Stimulated activated CD8-positive, alpha-beta memory T cell treated with anti-CD3 and anti-CD28 coated beads, Interleukin-7, amount 100 ng/mL, for 4 hours (primary cell): ENCODE measurements at regions not wholly inside any gene's neighbourhood (a gene's known extent, or its start where the extent isn't known, plus 50 kb on each side); places are given as distances from the start of the nearest gene placed in this dataset.
"Not testable (repeated sequence)": the region's sequence is repeated elsewhere in the genome, so short reads cannot be mapped to it uniquely, and the experiment has no call there.

Experiments
- DNase-seq, 2 donors: peaks; one replicate each; pipeline ENCODE4 v3.0.0-alpha.2; 2020; ENCODE audit warnings: low read depth in 2 of 2

DNA sequence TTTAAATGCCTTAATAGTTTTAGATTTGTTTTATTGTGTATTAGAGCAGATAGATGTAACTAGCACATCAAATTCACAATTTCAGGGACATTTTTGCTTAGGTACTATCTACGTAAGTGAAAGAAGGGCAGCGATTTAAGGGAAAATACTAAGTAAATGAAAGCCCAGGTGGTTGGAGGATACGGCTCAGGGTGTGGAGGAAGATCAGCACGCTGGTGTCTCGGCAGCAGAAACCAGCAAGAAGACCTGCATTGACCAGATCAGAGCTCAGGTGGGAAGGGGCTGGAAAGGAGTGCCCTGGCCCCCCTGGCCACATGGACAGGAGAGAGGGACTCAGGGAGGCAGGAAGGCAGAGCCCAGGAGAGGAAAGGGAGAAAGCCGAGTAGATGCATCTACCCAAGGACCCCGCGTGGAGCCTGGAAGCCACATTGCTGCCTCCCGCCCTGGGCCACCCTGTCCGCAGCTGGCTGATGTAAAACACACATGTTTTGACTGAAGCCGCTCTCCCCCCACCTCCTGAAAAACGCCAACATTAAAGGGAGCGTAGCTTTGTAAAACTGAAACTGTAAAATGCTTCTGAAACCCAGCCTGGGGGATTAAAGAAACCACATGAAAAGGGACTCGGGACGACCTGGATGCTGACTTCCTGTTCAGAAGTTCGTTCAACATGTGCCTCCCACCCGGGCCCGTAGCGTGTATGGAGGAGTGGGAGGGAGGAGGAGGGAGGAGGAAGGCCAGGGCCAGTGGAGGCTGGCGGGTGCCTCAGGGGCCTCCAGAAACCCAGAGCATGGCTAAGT lies 72.6 kb upstream of the TARDBP start:
- peak; percentile 15 to 38 for DNase-seq

DNA sequence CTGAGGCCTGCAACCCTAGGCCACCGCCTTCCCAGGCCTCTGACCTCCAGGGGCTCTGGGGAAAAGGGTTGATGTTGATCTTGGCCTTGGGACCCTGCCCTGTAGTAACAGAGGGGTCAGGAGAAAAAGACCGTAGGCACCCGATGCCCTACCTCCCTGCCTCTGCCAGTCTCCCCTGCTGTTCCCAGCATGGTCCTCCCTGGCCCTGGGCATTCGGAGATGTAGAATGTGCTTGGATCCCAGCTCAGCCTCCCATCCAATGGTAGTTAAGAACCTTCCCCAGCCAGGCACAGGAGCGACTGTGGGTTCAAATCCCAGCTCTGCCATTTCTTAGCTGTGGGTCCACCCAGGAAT lies 72.0 kb upstream of the TARDBP start:
- DNase-seq = no peak

DNA sequence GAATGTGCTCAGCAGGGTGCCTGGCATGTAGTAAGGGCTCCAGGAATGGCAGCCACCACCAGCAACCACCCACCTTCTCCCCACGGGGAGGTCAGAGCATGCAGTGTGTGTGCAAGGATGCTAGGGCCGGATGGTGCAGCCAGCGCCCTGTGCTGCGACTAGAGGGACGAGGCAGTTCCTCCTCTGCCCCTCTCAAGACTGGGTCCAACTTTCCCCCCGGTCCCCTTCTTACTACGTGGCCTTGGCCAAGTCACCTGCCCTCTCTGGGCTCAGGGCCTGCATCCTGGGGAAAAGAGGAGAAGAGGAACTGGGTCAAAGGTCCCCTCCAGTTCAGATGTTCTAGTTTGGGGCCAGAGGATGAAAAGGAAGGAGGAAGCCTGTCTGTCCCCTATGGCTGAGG lies 71.6 kb upstream of the TARDBP start:
- DNase-seq = no peak

DNA sequence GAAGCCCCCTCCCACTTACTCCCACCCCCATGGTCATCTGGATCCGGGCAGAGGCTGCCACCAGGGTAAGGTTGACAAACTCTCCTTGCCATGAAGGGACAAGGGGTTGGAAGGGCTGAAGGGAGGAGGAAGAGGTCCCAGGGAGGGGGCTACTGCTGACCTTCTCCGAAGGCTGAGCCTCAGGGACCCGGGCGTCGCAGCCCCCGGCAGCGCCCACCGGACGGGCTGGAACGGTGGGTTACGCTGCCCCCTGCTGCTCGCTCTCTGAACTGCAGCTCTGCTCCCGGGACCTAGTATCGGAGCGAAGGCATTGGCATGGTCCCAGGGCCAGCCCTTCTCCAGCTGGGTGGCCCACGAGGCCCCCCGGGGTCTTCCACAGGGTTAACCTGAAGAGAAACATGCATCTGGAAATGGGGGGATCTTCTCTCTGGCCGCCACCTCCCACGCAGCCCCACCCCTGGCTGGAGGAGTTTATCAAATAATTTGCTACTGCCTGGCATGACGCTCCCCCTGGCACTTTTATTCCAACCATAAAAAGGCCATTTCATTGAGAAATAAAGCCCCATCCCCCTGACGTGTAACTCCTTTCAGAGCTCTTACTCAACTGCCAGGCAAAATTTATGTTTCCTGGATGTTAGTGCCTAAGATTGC lies 70.4 kb upstream of the TARDBP start:
- peak; percentile 37 for DNase-seq

DNA sequence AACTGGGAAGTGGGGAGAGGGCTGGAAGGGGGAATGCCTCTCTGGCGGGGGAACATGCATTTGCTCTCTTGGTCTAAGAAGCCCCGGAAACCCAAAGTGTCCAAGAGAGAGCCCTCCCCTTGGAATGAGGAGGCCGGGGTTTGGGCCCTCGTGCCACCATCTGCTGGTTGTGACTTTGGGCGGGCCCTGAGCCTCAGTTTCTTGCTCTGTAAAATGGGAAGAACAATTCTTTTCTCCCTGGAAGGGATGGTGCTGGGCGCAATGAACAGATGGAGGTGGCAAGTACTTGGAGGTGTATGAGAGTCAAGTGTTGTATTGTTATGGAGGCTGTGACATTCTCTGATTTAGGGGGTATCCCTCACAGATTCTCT lies 69.9 kb upstream of the TARDBP start:
- no peak for DNase-seq

DNA sequence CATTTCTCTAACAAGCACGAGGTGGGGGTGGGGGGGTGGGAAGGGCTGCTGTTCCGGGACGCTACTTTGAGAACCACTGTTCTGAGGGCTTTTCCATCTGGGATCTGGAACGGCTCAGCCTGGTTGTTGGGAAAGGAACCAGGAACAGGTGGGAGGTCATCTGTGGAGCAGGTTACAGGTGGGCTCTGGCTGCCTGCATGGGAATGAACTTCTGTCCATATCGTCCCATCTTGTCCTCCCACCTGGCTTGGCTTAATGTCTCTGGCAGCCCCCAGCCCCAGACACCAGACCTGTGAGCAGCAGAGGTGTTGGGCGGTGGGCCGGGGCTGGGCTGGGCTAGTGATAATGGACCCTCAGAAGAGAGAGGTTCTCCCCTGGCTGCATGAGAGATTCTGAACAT lies 69.4 kb upstream of the TARDBP start:
- DNase-seq = no peak

DNA sequence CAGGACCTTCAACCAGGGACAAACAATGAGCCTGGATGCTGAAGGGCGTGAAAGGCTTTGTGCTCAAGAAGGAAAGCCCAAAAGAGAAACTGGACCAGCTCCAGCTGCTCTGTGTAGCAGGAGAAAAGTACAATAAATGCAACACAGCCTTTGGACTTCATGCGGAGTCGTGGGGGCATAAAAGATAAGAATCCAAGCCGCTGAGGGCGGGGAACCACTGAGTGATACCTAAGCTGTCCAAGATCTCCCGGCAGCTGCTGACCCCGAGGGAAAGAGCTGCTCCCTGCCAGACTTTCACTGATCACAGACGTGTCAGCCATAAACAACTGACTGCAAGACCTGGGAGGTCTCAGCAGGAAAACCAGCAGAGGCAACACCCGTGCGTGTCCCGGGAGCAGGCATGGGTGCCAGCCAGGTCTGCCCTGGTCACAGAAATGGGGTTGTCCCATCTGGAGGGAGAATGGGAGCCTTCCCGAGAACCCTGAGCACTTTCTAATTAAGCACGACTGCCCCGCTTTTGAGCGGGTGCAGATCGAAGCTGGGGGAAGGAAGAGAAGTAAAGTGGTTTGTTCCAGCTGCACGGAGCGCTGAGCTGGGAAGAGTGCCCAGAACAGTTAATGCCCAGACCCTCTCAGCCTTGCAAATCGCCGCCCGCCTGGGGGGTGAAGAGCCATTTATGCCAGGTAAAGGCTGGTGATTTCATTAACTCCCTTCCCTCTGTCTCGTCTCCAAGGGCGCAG lies 68.3 kb upstream of the TARDBP start:
- no peak for DNase-seq

DNA sequence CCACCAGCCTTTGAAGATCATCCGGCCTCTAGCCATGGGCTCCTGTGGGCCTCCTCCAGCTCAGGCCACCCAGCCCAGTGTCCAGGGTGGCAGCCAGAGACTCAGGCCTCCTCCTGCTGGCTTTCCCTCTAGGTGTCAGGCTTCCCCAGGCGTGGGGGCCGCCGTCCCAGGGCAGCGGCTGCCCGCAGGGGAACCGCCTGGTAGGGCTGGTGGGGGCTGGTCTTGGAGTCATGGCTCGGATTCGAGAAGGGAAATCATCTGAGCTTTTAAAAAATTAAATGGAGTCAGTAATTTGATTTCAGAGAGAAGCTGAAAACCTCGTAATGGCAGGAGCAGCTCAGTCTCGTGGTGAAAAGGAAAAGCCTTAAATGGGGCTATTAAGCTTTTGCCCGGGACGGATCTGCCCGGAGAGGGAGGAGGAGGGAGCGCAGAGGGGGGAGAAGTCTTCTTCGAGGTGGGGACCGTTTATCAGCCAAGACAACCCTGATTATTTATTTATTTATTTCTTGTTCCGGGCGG lies 66.4 kb upstream of the TARDBP start:
- DNase-seq = no peak

DNA sequence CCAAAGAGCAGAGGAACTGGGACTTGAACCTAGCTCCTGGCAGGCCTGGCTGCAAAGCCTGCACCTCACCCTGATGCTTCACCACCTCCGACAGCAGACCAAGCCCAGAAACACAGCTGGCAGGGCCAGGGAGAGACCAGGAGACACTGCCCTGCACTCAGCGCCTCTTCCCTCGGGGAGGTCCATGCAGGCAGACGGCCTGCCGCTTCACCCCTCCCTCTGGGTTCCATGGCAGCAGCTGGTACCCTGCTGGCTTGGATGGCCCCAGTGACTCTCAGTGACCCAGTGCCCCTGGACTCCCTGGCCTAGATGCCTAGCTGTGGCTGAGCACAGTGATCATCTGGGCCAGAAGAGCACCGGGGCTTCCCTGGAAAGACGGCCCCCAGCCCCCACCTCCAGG lies 65.3 kb upstream of the TARDBP start:
- no peak for DNase-seq

DNA sequence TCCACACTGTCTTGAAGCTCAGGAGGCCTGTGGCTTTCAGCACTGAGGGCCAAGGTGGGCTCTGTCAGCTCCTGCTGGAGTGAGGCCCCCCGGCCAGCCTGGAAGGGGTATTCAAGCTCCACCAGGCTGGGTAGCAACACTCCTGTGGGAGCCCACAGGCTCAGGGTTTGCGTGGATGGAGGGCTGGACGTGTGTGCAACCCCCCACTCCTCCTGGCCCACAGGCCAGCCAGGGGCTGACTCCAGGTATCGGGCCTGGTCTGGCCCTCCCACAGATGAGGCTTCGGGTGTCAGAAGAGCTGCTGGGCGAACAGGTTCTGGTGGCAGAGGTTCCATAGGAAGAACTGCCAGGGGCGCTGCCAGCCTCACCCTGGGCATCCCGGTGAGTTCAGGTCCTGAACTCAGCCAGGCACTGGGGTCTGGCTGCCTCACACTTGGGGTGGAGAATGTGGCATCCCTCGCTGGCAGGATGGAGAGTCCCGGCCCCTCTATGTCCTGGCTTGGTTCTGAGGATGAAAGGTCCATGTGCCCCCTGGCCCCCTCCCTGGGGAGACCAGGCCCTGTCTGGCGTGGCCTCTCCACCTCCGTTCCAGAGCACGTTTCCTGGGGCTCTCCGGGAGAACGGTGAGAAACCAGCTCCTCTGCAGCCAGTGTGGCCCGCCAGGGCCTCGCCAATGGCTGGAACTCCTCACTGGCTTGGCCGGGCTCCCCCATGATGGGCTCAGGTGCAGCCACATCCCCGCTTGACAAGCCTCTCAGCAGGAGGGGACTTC lies 64.6 kb upstream of the TARDBP start:
- DNase-seq = no peak

DNA sequence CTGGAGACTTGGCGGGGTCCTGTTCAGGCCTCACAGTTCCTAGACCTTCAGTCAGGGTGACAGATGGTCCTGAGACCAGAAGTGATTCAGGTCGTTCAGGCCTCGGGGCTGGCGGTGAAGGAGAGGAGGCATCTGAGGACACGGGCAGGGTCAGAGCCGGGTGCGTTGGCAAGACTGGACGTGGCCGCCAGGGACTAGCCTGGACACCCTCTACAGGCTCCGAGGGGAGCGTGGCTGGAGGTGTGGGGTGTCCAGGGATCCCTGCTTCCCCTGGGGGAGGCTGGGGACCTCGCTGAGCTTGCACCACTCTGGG lies 64.0 kb upstream of the TARDBP start:
- DNase-seq = no peak

DNA sequence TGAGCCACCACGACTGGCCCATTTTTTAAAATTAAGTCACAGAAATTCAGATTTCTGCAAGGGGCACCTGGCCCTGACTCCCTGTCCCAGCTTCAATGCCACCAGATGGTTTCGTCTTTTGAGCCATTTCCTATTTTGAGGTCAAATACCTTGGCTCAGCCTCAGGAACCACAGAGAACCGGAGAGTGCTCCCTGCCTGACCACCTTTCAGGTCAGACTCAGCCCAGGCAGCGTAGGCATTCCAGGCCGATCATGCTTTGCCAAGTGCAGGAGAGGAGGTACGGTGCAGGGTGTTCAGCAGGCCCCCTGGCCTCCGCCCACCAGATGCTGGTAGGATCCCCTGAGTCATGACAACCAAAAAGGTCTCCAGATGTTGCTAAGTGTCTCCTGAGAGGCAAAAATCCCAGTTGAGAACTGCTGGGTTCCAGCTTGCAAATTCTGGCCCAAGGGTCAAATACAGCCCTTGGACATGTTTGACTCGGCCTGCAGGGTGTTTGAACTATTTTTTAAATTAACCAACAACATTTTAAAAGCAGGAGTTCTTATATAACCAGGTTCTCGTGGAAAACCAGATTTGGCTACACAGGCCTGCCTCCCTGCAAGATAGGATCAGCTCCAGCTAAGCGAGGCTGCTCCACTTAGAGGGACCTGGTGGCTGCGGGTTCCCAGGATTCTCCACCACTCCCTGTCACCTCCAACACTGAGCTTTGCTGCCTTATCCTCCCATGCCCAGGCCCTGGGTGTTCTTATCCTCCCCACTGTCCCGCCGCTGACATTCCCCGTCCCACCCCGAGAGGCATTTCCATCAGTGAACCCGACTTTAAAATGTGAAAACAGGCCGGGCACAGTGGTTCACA lies 61.9 kb upstream of the TARDBP start:
- no peak for DNase-seq

DNA sequence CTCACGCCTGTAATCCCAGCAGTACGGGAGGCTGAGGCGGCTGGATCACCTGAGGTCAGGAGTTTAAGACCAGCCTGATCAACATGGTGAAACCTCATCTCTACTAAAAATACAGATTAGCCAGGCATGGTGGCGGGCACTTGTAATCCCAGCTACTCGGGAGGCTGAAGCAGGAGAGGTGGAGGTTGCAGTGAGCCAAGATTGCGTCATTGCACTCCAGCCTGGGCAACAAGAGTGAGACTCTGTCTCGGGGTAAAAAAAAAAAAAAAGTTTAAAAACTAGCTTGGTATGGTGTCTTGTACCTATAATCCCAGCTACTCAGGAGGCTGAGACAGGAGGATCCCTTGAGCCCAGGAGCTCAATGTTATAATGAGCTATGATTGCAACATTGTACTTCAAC lies 61.2 kb upstream of the TARDBP start:
- not testable (repeated sequence) for DNase-seq

DNA sequence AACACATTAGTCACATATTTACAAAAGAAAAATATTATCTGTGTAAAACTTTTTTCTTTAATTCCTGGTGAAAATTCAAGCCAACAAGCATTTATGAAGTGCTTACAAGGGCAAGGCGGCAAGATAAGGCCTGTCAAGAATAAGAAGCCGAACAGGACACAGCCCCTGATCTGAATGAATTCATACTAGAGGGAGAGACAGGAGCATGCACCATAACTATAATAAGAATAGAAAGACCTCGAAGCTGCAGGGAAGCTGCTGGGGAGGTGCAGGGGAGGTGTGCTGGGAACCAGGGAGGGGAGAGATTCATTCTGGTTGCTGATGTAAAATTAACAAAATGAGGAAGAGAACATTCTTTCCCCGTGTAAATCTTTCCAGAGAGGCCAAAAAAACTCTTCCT lies 60.5 kb upstream of the TARDBP start:
- DNase-seq = no peak

DNA sequence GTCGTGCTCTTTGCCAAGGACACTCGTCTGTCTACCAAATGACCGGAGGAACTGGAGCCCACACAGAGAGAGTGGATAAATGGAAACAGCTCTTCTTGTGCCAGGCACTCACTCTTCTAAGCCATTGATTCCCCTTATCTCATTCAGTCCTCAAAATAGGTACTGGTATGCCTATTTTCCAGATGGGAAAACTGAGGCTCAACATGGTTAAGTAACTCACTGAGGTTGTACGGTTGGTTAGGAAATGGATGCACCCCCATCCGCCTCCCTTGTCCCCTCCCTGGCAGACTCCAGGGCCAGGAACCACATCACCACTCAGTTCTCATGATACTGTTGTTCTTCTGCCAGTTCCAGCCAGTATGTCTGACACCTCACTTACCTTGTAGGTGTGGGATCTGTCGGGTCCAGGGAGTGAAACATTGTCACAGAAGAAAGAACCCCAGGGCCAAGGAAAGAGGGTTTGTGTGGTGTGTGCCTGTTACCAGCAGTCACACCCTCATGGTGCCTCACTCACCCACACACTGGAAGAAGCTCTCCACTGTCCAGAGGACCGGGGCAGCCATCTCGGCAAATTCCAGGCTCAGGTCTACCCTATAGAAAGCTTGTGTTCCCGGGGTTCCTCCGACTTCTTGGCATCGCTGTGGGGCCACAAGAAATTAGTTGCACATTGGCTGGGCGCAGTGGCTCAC lies 58.8 kb upstream of the TARDBP start:
- no peak for DNase-seq

DNA sequence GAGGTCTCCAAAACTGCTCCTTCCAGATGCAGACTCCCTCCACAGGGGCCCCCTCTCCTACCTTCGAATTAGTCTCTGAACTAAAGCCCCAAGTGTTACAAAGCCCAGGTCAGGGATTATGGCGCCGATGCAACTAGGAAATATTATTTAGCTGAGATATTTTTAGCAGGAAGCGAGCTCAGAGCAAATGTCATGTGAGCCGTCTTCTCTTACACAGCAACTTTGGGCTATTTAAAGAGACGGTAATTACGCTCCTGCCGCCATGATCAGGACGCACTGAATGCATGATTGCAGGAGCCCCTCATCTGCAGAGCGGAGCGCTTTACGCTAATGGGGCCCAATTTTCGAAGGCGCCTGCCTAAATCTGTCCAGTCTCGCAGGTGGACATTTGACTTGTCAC lies 55.3 kb upstream of the TARDBP start:
- no peak for DNase-seq

DNA sequence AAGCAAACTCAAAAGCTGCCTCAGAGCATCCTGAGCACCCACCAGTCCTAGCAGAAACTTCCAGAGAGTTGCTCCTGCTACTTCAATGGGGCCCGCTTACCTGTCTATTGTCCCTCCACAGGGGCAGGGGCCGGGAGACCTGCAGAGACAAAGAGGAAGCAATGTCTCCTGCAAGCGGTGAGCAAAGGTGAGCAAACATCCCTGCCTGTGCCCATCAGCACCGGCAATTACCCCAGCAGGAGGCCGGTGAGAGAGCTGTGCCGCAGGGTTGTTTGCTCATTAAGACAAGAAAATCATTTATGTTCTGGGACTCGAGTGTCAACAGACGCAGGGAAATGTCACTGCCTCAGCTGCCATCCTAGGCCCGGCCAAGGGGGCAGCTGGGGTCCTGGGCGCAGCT lies 53.8 kb upstream of the TARDBP start:
- DNase-seq = no peak

DNA sequence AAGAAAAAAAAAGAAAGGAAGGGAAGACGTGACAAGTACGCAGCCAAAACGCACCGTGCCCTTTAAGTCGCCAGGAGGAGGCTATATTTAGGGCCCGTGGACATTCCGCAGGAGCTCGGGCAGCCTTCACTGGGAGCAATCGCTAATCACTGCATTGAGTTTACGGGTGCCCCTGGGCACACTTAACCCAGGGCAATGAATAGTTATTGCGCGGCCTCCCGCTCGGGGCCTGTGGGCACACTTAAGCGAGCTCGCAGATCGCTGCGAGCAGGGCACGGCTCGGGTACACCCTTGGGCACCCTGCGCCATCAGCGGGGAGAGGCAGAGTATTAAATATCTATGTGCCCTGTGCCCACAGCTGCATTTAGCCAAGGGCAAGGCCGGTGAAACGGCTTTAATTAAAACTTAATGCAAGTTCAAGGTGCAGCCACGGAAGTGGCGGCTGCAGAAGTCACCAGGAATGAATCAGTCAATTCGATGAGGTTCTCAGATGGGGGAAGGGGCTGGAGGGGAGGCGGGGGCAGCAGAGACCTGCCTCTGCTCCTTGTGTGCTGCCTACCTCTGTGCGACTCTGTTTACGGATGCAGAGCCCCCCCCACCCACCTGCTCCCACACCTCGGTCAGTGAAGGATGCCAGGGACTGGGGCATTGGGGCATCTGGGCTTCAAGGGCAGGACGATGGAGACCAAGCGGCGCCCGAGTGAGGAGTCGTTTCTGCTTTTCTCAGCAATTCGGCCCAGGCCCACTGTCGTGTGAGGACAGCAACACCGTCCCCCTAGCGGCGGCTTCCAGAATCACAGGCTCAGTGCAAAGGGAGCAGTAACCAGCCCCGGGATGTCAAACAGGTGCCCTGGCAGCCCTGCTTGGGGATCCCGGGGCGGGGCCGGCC lies 51.8 kb upstream of the TARDBP start:
- DNase-seq = peak; percentile 55 to 60

DNA sequence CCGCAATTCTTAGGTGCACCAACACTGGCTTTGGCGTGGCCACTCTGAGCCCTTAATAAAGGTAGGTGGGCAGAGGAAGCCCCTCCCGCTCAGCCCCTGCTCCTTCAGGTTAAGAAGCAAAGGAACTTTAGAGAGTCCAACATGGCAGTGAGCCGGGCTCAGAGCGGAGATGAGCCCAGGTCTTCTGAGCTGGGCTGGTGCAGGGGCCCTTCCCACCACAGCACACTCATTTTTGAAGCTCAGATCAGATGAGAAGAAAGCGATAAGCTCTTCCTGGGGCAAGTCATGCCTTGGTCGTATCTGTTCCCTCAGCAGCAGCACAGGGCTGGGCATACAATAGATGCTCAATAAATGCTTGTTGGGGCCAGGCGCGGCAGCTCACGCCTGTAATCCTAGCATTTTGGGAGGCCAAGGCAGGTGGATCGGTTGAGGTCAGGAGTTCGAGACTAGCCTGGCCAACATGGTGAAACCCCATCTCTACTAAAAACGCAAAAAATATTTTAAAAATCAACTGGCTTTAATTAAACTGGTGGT lies 51.1 kb upstream of the TARDBP start:
- no peak for DNase-seq
